ENCODE measurements at regions not wholly inside any gene's neighbourhood (a gene's known extent, or its start where the extent isn't known, plus 50 kb on each side); places are given as distances from the start of the nearest gene placed in this dataset.

DNA sequence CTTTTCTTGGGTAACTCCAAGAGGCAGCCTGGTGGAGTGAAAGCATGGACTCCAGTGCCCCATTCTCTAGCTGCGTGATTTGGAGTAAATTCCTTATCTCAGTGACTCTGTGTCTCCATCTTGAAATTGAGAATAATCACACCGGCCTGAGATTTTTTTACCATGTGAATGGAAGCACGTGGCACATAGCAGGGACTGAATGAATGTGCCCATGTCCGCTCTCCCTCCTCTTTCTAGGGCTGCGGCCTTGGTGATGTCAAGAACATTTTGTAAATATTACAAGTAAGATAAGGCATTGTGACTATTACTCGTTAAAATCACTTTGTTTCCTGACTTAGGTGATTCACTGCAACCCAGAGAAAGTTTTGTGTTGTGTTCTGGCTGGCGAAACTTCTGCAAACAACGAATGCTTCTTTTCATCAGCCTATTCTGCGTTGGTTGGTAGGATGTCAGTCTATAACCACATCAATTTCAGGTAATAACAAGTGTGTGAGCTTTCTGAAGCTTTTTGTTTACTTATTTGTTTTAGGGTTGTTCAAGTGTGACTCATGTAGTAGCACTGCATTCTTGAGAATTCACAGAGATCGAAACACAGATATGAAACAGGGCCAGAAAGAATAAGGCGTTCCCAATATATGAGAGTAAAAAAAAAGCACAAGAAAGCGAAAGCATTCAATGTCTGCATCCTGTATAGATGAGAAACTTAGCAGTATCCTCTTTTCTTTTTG, 135.7 kb upstream of the SLC45A1 start (continued):
- TF ChIP-seq, protein P1, sequence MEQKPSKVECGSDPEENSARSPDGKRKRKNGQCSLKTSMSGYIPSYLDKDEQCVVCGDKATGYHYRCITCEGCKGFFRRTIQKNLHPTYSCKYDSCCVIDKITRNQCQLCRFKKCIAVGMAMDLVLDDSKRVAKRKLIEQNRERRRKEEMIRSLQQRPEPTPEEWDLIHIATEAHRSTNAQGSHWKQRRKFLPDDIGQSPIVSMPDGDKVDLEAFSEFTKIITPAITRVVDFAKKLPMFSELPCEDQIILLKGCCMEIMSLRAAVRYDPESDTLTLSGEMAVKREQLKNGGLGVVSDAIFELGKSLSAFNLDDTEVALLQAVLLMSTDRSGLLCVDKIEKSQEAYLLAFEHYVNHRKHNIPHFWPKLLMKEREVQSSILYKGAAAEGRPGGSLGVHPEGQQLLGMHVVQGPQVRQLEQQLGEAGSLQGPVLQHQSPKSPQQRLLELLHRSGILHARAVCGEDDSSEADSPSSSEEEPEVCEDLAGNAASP (CRISPR knock-in tag; IDR thresholded peaks at IDR 0.05; ENCODE audit: borderline replicate concordance), result peak; percentile 13; the same call in 1 of the 2 replicates
- no peak for TF ChIP-seq U2AF2 (IDR thresholded peaks at IDR 0.05; ENCODE audit: low read depth, low read length)
- 0 out of 2 replicates have a peak, but pooled peaks have one; percentile 14 for TF ChIP-seq ZNF12 (CRISPR knock-in tag; IDR thresholded peaks at IDR 0.05)
- TF ChIP-seq GFI1 (CRISPR knock-in tag; IDR thresholded peaks at IDR 0.05; ENCODE audit: borderline replicate concordance), result 0 out of 2 replicates have a peak, but pooled peaks have one; percentile 47
- TF ChIP-seq FOSL2 (CRISPR knock-in tag; IDR thresholded peaks at IDR 0.05), result peak; percentile 96
- no peak for TF ChIP-seq ZBTB7A (CRISPR knock-in tag; IDR thresholded peaks at IDR 0.05)
- TF ChIP-seq TOPORS (CRISPR knock-in tag; IDR thresholded peaks at IDR 0.05), result no peak
- TF ChIP-seq ZNF772 (CRISPR knock-in tag; IDR thresholded peaks at IDR 0.05), result 0 out of 2 replicates have a peak, but pooled peaks have one; percentile 32
- no peak for TF ChIP-seq MEIS2 (CRISPR knock-in tag; IDR thresholded peaks at IDR 0.05)
- TF ChIP-seq KDM5B (CRISPR knock-in tag; IDR thresholded peaks at IDR 0.05; ENCODE audit: borderline replicate concordance), result no peak
- TF ChIP-seq ERF (CRISPR knock-in tag; IDR thresholded peaks at IDR 0.05), result peak; percentile 82
- TF ChIP-seq GATAD2A (CRISPR knock-in tag; IDR thresholded peaks at IDR 0.05), result peak; percentile 94
- 0 out of 2 replicates have a peak, but pooled peaks have one; percentile 10 for TF ChIP-seq NR2F6 (IDR thresholded peaks at IDR 0.05)
- no peak for TF ChIP-seq NR2F6 (CRISPR knock-in tag; IDR thresholded peaks at IDR 0.05)
- TF ChIP-seq MYNN (CRISPR knock-in tag; IDR thresholded peaks at IDR 0.05; ENCODE audit: low read depth), result 0 out of 2 replicates have a peak, but pooled peaks have one; percentile 59
- no peak for TF ChIP-seq ARNT2 (CRISPR knock-in tag; IDR thresholded peaks at IDR 0.05; ENCODE audit: low read depth)
- TF ChIP-seq YY1 (IDR thresholded peaks at IDR 0.05; ENCODE audit: insufficient read depth, insufficient replicate concordance, low read depth, low read length), result peak; percentile 26
- TF ChIP-seq, protein P2, sequence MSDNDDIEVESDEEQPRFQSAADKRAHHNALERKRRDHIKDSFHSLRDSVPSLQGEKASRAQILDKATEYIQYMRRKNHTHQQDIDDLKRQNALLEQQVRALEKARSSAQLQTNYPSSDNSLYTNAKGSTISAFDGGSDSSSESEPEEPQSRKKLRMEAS (IDR thresholded peaks at IDR 0.05), result peak; percentile 95
- TF ChIP-seq ZNF20 (CRISPR knock-in tag; IDR thresholded peaks at IDR 0.05), result no peak
- no peak for TF ChIP-seq BRCA1 (CRISPR knock-in tag; IDR thresholded peaks at IDR 0.05)
- TF ChIP-seq, protein P3, sequence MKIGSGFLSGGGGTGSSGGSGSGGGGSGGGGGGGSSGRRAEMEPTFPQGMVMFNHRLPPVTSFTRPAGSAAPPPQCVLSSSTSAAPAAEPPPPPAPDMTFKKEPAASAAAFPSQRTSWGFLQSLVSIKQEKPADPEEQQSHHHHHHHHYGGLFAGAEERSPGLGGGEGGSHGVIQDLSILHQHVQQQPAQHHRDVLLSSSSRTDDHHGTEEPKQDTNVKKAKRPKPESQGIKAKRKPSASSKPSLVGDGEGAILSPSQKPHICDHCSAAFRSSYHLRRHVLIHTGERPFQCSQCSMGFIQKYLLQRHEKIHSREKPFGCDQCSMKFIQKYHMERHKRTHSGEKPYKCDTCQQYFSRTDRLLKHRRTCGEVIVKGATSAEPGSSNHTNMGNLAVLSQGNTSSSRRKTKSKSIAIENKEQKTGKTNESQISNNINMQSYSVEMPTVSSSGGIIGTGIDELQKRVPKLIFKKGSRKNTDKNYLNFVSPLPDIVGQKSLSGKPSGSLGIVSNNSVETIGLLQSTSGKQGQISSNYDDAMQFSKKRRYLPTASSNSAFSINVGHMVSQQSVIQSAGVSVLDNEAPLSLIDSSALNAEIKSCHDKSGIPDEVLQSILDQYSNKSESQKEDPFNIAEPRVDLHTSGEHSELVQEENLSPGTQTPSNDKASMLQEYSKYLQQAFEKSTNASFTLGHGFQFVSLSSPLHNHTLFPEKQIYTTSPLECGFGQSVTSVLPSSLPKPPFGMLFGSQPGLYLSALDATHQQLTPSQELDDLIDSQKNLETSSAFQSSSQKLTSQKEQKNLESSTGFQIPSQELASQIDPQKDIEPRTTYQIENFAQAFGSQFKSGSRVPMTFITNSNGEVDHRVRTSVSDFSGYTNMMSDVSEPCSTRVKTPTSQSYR (CRISPR knock-in tag; IDR thresholded peaks at IDR 0.05; ENCODE audit: borderline replicate concordance), result peak; percentile 18; the same call in 1 of the 2 replicates
- TF ChIP-seq, protein P4, sequence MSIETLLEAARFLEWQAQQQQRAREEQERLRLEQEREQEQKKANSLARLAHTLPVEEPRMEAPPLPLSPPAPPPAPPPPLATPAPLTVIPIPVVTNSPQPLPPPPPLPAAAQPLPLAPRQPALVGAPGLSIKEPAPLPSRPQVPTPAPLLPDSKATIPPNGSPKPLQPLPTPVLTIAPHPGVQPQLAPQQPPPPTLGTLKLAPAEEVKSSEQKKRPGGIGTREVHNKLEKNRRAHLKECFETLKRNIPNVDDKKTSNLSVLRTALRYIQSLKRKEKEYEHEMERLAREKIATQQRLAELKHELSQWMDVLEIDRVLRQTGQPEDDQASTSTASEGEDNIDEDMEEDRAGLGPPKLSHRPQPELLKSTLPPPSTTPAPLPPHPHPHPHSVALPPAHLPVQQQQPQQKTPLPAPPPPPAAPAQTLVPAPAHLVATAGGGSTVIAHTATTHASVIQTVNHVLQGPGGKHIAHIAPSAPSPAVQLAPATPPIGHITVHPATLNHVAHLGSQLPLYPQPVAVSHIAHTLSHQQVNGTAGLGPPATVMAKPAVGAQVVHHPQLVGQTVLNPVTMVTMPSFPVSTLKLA (IDR thresholded peaks at IDR 0.05), result peak; percentile 47
- peak; percentile 52; the same call in 1 of the 2 replicates for TF ChIP-seq ZNF605 (CRISPR knock-in tag; IDR thresholded peaks at IDR 0.05)
- TF ChIP-seq, protein P5, sequence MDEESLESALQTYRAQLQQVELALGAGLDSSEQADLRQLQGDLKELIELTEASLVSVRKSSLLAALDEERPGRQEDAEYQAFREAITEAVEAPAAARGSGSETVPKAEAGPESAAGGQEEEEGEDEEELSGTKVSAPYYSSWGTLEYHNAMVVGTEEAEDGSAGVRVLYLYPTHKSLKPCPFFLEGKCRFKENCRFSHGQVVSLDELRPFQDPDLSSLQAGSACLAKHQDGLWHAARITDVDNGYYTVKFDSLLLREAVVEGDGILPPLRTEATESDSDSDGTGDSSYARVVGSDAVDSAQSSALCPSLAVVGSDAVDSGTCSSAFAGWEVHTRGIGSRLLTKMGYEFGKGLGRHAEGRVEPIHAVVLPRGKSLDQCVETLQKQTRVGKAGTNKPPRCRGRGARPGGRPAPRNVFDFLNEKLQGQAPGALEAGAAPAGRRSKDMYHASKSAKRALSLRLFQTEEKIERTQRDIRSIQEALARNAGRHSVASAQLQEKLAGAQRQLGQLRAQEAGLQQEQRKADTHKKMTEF (CRISPR knock-in tag; IDR thresholded peaks at IDR 0.05), result peak; percentile 61; the same call in 1 of the 2 replicates
- TF ChIP-seq ADNP (CRISPR knock-in tag; IDR thresholded peaks at IDR 0.05), result no peak
